ENCODE measurements at regions not wholly inside any gene's neighbourhood (a gene's known extent, or its start where the extent isn't known, plus 50 kb on each side); places are given as distances from the start of the nearest gene placed in this dataset.

DNA sequence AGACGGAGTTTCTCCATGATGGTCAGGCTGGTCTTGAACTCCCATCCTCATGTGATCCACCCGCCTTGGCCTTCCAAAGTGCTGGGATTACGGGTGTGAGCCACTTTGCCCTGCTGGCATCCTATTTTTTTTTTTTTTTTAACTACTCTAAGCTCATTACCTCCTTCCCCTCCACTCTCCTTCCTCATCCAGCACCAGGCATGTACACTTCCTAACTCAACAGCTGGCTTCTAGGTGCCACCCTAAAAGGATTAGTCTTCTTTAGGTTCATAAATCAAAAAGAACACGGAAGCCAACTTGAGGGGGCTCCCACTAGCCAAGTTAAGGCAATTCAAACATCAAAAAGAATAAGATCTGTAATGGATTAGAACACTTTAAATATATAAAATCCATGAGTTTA is 70.6 kb upstream of the TEX51 start:
- no peak for DNase-seq
- 65 to 83% (median 75%) methylated on average over 4 of the region's 4 CpGs for WGBS, 4 donors
- no peak for TF ChIP-seq CTCF (IDR thresholded peaks at IDR 0.05)
- intact Hi-C loops (cut with DNase I): no loop called here
- no peaks in the 10 kb centered on the region for H3K9me3 ChIP-seq (replicated peaks in 1 of 3)
- H3K27ac ChIP-seq: no peak overlapping the region
- no peaks in the 10 kb centered on the region for H3K27me3 ChIP-seq
- H3K4me1 ChIP-seq (replicated peaks in 1 of 2): no peaks in the 10 kb centered on the region
- no peaks in the 10 kb centered on the region for H3K36me3 ChIP-seq (replicated peaks in 1 of 2)
- no peak overlapping the region for H3K4me3 ChIP-seq

GRCh38 chr2:126828491-126828890 is 70.2 kb upstream of the TEX51 start:
- intact Hi-C loops (cut with DNase I): no loop called here
- Histone ChIP-seq H3K36me3 (replicated peaks in 1 of 2) (no peaks in the 10 kb centered on the region), H3K4me1 (replicated peaks in 1 of 2) (no peaks in the 10 kb centered on the region), H3K9me3 (replicated peaks in 1 of 3) (no peaks in the 10 kb centered on the region), H3K27ac (no peak overlapping the region), H3K27me3 (no peaks in the 10 kb centered on the region), H3K4me3 (no peak overlapping the region)
- WGBS, 4 donors: 61 to 68% (median 65%) methylated on average over 4 of the region's 4 CpGs
- no peak for DNase-seq
- no peak for TF ChIP-seq CTCF (IDR thresholded peaks at IDR 0.05)
- TF ChIP-seq POLR2A (IDR thresholded peaks at IDR 0.05): no peak

DNA sequence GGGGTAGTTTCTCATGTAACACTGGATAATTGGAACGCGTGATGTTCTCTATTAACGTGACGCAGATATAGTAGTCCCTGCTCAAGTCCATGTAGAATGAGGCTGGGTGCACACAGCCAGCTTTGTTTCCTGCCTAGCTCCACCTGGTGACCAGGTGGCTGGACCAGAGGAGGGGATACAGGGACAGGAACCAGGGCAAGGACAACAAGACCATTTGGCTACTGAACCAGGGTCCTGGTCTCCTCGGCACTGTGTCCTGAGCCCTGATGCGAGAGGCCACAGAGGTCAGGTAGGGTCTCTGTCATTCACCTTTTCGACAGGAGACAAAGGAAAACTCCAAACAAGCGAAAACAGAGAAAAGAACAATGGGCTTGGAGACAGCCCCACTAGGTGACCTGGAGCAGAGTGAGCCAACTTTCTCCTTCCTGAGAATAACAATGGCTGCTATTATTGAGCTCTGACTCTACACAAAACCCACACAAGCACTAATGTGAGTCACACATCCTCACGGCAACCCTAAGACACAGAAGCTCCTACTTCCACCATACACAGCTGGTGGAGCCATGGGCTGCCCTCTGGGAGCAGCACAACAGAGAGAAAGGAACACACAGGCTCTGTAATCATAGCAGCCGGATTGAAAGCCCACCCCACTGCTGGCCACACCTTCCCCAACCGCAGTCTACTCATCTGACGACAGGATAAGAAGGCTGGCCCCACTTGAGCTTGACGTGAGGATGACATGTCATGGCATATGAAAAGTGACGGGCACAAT is 67.3 kb upstream of the TEX51 start:
- no peaks in the 10 kb centered on the region for H3K9me3 ChIP-seq (replicated peaks in 1 of 3)
- no peaks in the 10 kb centered on the region for H3K36me3 ChIP-seq (replicated peaks in 1 of 2)
- no peak overlapping the region for H3K27ac ChIP-seq
- no peak overlapping the region for H3K4me3 ChIP-seq
- WGBS, 4 donors: 69 to 71% (median 70%) methylated on average over 14 of the region's 14 CpGs
- DNase-seq: no peak
- TF ChIP-seq POLR2A (IDR thresholded peaks at IDR 0.05) (no peak), CTCF (IDR thresholded peaks at IDR 0.05) (no peak)
- H3K4me1 ChIP-seq (replicated peaks in 1 of 2): no peaks in the 10 kb centered on the region
- intact Hi-C loops (cut with DNase I): no loop called here
- H3K27me3 ChIP-seq: no peaks in the 10 kb centered on the region

DNA sequence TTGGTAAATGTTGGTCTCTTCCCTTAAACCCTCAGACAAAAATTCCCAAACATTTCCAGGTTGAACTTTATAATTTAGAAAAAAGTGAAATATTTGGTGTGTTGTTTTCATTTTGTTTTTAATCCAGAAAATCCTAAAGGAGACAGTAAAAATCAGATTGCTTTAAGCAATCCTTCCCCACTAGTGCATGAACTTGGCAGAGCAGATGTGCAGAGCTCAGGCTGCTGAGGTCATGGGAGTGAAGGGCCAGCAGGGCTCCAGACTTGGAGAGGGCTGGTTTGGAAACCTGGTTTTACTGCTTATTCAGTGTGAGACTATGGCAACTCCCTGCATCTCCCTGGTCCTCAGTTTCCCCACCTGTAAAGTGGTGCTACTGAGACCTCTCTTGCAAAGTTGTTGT is 66.7 kb upstream of the TEX51 start:
- Histone ChIP-seq H3K9me3 (replicated peaks in 1 of 3) (no peaks in the 10 kb centered on the region), H3K27me3 (no peaks in the 10 kb centered on the region), H3K27ac (no peak overlapping the region), H3K36me3 (replicated peaks in 1 of 2) (no peaks in the 10 kb centered on the region), H3K4me3 (no peak overlapping the region), H3K4me1 (replicated peaks in 1 of 2) (no peaks in the 10 kb centered on the region)
- intact Hi-C loops (cut with DNase I): no loop called here
- TF ChIP-seq CTCF (IDR thresholded peaks at IDR 0.05) (no peak), POLR2A (IDR thresholded peaks at IDR 0.05) (no peak)
- no peak for DNase-seq

Data from adrenal gland (tissue), 9 donors.